ENCODE measurements at regions not wholly inside any gene's neighbourhood (a gene's known extent, or its start where the extent isn't known, plus 50 kb on each side); places are given as distances from the start of the nearest gene placed in this dataset.
"Not testable (repeated sequence)": the region's sequence is repeated elsewhere in the genome, so short reads cannot be mapped to it uniquely, and the experiment has no call there.

GRCh38 chr2:150259746-150260145, 227.7 kb downstream of the RND3 start:
- DNase-seq = no peak

- no peak for DNase-seq
These were observed 228.6 kb downstream of the RND3 start for GRCh38 chr2:150258781-150259307.

- DNase-seq = no peak
These were observed 230.7 kb downstream of the RND3 start for GRCh38 chr2:150256736-150257135.

DNA sequence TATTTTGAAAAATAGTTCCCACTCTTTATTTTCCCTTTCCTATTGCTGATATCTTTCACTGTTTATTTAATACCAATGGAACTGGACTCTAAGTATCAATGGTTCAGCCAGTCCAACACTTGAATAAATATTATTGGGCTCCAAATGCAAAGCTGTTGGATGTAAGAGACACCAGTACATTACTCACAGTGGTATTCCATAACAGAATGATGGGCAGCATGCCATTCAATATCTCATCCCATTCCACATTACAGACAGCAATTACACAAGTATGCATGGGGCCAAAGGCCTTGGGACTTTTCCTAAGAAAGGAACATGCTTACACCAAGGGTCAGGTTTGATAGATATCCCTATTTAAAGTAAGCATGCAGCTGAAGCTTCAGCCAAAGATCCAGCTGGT, 231.9 kb downstream of the RND3 start:
- DNase-seq = no peak

DNA sequence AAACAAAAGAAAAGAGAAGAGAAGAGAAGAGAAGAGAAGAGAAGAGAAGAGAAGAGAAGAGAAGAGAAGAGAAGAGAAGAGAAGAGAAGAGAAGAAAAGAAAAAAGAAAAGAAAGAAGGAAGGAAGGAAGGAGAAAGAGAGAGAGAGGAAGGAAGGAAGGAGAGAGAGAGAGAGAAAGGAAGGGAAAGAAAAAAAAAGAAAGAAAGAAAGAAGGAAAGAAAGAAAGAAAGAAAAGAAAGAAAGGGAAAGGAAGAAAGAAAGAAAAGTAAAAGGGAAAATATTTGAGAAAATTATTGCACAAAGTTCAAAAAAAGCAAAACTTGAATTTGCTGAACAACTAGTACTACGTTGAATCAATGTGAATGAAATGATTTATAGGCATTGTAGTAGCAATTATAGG, 237.7 kb downstream of the RND3 start:
- not testable (repeated sequence) for DNase-seq

- no peak for DNase-seq
These were observed 240.0 kb downstream of the RND3 start for GRCh38 chr2:150247481-150247880.

- no peak for DNase-seq
These were observed 252.6 kb downstream of the RND3 start for GRCh38 chr2:150234787-150235446.

DNA sequence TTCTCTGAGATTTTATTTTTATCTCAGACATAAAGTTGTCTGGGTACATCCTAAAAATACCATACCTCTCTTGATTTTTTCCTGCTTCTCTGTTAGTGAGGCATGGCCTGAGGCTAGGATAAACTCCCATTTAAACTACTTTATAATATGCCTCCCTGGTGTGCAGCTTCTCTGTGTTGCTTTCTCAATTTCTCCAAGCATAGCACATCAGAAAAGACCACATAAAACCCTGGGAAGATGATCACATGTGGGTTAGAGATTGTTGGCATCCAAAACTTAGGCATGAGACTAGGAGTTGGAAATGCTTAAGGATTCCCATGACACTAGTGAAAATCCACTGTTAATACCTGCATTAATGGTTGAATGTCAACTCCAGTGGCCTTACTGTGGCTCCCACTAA, 254.6 kb downstream of the RND3 start:
- no peak for DNase-seq

DNA sequence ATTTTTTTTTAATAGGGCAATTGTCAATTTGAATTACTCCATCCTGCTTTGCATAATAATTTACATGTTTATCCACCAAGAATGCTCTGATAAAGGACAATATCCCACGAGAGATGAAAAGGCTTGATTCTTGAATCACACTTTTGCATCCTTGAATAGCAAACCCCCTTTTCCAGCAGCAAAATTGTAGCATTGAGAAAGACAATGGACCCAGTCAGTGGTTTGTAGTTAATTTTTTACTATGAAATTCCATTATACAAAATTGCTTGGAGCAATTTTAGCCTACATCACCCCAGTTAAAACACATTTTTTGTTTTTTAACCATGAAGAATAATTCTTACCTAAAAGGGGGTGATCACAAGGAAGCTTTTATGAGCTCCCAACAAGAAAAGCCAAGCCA, 255.1 kb downstream of the RND3 start:
- no peak for DNase-seq

DNA sequence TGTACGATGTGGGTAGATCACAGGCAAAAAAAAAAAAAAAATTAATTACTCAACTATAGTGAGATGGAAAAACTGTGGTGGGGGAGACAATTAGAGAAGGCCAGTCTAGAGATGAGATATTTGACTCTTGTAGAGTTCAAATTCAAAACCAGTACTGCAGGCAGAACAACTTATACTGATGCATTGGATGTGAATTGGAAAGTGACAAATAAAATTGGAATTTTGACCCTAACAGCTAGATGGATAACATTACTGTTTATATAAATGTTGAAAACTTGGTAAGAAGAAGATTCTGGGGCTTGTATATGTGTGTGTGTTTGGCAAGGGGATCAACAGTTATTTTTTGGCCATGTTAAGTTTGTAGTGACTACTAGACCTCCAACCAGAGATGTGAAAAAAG, 256.9 kb downstream of the RND3 start:
- no peak for DNase-seq

- DNase-seq = no peak
These were observed 257.5 kb downstream of the RND3 start for GRCh38 chr2:150230004-150230403.

- no peak for DNase-seq
These were observed 258.5 kb downstream of the RND3 start for GRCh38 chr2:150228936-150229335.

- DNase-seq = no peak
These were observed 262.4 kb downstream of the RND3 start for GRCh38 chr2:150225030-150225429.

- no peak for DNase-seq
These were observed 263.1 kb downstream of the RND3 start for GRCh38 chr2:150224321-150224720.

DNA sequence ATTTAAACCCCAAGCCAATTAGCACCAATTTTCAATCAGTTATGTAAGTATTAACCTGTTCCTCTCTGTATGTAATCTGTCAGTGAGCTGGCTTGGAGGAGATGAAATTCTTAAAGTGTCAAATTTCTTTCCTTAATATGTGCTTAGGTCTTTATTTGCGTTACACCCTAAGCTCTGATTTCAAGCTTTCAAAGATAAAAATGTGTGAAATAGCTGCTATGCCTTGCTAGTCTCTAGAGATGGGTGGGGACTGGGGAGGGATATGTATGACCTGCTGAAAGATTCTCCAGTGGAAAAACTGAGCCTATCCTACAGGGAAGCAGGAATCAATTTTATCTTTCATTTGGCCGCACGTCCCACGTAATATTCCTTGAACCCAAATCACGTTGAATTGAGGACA, 264.5 kb downstream of the RND3 start:
- DNase-seq = no peak

DNA sequence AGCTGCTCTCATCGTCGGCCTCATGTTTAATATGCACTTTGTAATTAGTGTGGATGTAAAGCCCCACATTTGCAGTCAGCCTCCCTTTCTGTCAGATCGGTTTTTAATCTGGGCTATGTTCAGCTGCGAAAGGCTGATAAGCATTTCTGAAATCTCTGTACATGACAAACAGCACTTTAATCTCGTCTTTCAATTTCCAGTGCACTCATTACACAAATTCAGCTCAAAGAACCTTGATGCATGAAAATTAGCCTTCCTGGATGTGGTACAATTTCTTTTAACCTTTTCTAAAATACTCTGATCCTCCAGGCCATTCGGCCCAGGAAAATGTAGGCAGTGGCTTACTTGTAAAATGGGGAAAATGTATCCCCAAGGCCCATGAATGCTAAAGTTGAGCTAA, 265.1 kb downstream of the RND3 start:
- no peak for DNase-seq

GRCh38 chr2:150219861-150220260, 267.6 kb downstream of the RND3 start:
- no peak for DNase-seq

DNA sequence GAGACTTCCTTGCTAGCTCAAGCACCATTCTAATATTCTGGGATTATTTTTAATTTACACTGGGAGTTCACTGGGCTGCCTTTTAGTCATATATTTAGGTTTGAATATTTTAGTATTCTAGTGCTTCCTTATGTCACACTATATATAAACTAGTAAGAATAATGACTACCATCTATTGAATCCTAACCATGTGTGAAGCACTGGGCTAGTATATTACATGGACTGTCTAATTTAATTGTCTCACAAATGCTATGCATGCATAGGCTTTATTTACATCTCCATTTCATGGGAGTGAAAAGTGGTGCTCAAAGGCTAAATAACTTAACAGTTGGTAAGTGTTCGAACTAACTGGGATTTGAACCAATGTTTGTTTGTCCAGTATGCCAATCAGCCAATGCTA, 272.4 kb downstream of the RND3 start:
- DNase-seq = no peak

GRCh38 chr2:150214626-150215025, 272.8 kb downstream of the RND3 start:
- no peak for DNase-seq

DNA sequence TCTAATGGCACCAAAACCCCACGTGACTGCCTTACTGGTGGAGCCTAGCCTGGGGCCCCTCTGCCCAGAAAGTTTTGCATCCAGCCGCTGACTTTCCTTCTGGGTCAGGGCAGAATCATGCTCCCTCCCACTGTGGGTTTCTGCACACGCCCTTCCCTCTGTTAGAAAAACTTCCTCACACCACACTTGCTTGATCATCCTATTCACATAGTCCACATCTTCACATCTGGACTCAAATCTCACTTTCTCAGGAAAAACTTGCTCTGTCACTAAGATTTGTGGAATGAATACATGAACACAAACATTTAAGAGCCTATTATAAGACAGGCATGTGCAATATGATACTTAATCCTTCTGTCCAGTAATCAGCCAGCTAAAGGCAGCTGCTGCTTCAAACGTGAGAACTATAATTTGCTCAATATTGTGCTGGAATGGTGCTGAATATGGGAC, 274.7 kb downstream of the RND3 start:
- no peak for DNase-seq

DNA sequence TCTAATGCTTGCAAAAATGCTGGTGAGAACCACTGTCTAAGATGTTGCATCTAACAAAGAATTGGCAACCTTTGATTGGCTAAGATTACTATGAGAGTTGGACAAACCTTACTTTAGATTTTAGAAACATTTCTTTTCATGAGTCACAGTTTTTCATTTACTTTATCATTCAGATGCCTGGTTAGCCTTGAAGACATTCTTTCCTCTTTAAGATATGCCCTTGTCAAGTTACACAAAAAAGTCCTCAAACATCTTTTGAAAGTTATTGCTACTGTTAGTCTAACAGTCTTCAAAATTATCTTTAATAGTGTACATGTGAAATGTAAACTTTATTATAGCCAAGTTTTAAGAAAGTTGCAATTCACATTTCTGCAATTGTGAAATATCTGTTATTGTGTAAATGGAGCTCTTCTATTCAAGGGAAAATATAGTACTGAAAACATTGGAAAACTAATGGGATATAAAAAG, 276.3 kb downstream of the RND3 start:
- DNase-seq = no peak

- no peak for DNase-seq
These were observed 277.7 kb downstream of the RND3 start for GRCh38 chr2:150209746-150210145.

DNA sequence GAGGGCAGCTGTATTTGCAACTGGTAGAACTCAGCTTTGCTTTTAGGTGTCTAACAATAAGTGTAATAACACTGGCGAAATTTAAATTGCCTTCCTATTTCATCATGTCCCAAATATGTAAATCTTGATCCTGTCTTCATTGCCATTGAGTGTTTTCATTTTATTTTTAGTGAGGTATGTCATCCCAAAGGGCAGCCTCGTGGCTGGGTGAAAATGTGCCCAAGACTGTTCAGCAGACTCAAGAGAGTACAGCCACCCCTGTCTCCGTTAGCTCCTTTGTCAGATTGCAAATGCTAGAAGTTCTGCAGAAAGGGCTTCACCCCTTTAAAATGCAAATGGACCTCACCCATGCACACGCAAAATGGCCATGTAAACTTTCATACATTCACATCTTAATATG, 278.8 kb downstream of the RND3 start:
- DNase-seq = no peak

DNA sequence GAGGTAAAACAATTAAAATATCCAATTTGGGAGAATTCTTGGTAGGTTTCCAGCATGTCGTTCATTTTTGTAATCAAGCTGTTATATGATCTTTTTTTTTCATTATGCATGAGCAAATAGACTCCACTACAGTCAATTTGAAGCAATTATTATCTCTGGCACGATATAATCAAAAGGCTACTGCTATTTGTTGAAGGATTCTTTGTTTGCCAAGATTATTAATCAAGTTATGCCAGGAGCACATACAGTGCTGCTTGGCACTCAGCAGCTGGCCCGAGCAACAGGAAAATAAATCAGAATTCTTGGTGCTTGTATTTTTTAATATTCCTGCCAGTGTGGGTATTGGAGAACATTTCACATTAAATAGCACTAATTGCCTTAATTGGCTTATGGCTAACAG, 279.5 kb downstream of the RND3 start:
- DNase-seq = no peak

DNA sequence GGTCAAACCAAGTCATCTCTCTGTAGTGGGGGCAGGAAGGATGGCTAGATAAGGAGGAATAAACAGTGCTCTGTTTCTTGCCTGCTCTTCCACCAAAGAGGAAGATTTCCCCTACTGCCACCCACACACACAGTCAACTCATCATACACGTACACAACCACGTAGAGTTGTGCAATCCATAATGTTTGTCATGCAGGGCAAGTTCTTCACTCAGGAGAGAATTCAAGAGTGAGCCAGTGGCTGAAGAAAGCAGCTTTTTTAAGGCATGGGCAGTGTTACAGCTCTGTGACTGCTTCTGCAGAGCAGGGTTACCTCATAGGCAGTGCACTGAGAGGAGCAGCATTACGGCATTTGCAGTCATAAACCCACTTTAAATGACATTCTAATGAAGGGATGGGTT, 283.0 kb downstream of the RND3 start:
- DNase-seq = no peak
